ENCODE measurements at regions not wholly inside any gene's neighbourhood (a gene's known extent, or its start where the extent isn't known, plus 50 kb on each side); places are given as distances from the start of the nearest gene placed in this dataset.

DNA sequence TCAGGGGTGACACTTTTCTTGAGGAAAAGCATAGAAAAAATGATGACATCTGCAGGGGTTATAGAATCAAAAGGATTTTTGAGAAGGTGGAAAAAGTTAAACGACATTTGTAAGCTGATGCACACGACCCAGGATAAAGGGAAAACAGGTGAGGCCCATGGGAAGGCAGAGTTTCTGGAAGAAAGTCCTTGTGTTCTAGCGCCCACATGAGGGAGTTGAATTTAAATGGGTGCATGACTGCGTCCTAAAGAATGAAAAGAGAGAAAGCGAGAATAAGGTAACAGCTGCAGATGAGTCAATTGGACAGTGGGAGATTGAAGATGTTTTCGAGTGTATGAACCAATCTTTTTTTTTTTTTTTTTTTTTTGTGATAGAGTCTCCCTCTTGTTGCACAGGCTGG lies 158.1 kb downstream of the GALR1 start:
- no peak for TF ChIP-seq YY1 (IDR thresholded peaks at IDR 0.05; ENCODE audit: insufficient read depth, insufficient read length)
- no peak for TF ChIP-seq SUZ12 (IDR thresholded peaks at IDR 0.05; ENCODE audit: extremely low read depth, insufficient read depth, insufficient read length)
